A549 (cell line): ENCODE measurements at regions not wholly inside any gene's neighbourhood (a gene's known extent, or its start where the extent isn't known, plus 50 kb on each side); places are given as distances from the start of the nearest gene placed in this dataset.

Source experiments
- ATAC-seq, 2 experiments: fragments of 200-7000 bp in 1 of 2; fragments of >200 bp in 1 of 2; cut with Nextera tagmentation in 1 of 2; cut with Tn5 transposase in 1 of 2; 3 replicates each; pipeline versions ENCODE4 v1.8.0 to v1.9.1; 2018 to 2020; ENCODE audit warnings: mild to moderate bottlenecking in 1 of 2, moderate library complexity in 1 of 2
- CTCF ChIA-PET: fragments of 300-600 bp; sonication (Branson Sonifier 250); formaldehyde crosslinking; extraction: SDS; loops from one replicate; lab custom pipeline; 2021; ENCODE audit warnings: antibody characterized with exemption, inconsistent platforms; lab: Yijun Ruan, JAX
- POLR2A ChIA-PET: fragments of 350-600 bp; formaldehyde crosslinking; extraction: SDS; loops from one replicate; lab custom pipeline; 2021; ENCODE audit warnings: antibody characterized with exemption, inconsistent platforms; lab: Yijun Ruan, JAX
- DNase-seq, 2 experiments: peaks; one replicate each; pipeline versions ENCODE4 v3.0.0 to v3.0.0-alpha.2; 2011 to 2016; ENCODE audit warnings: low read depth in 1 of 2, low spot score in 1 of 2
- FAIRE-seq: peaks from 2 replicates; lab custom pipeline; 2011; peaks lifted over from hg19 to GRCh38; lab: Jason Lieb, UNC
- H3K27ac ChIP-seq, 2 experiments: fragments of >200 bp; sonication (Bioruptor Twin); formaldehyde crosslinking; 3 replicates each; pipeline ENCODE4 v1.5.1; 2016 to 2017
- H3K4me1 ChIP-seq: fragments of >200 bp; sonication (Bioruptor Twin); formaldehyde crosslinking; 3 replicates; pipeline ENCODE4 v1.6.1; 2016
- H3K4me2 ChIP-seq: fragments of >200 bp; sonication (Bioruptor Twin); formaldehyde crosslinking; 3 replicates; pipeline ENCODE4 v1.6.1; 2016
- H3K4me3 ChIP-seq: fragments of >200 bp; sonication (Bioruptor Twin); formaldehyde crosslinking; 3 replicates; pipeline ENCODE4 v1.5.1; 2016
- H3K9me3 ChIP-seq: fragments of >200 bp; sonication (Bioruptor Twin); formaldehyde crosslinking; 3 replicates; pipeline ENCODE4 v1.6.1; 2016
- CBX2 ChIP-seq: fragments of 200-600 bp; sonication (generic); IDR thresholded peaks from 2 replicates; pipeline ENCODE4 v1.6.1; 2016; ENCODE audit warnings: low read depth, mild to moderate bottlenecking, borderline replicate concordance
- CHD2 ChIP-seq: fragments of 150-350 bp; IDR thresholded peaks from 2 replicates; pipeline ENCODE4 v1.6.1; 2014; ENCODE audit warnings: low read length; ENCODE audit not compliant: partially characterized antibody
- E2F6 ChIP-seq: IDR thresholded peaks from 2 replicates; pipeline ENCODE4 v1.6.1; 2012; ENCODE audit warnings: low read depth, borderline replicate concordance
- EHMT2 ChIP-seq: fragments of 200-600 bp; sonication (generic); IDR thresholded peaks from 2 replicates; pipeline ENCODE4 v1.6.1; 2016; ENCODE audit warnings: antibody characterized with exemption, low read depth, mild to moderate bottlenecking, moderate library complexity
- ELK1 ChIP-seq: fragments of 150-350 bp; IDR thresholded peaks from 2 replicates; pipeline ENCODE4 v1.6.1; 2014; ENCODE audit warnings: low read depth, mild to moderate bottlenecking, low read length
- EP300 ChIP-seq, 2 experiments: fragments of >200 bp; sonication (Bioruptor Twin); formaldehyde crosslinking; IDR thresholded peaks; 2 replicates in 1 of 2; 3 replicates in 1 of 2; pipeline ENCODE4 v1.6.1; 2016 to 2017
- FOSB ChIP-seq: fragments of 250-450 bp; sonication (Bioruptor Pico); IDR thresholded peaks from 2 replicates; pipeline ENCODE4 v1.5.0; 2020; ENCODE audit warnings: mild to moderate bottlenecking, moderate library complexity
- FOSL2 ChIP-seq, 2 experiments: fragments of 450-650 bp in 1 of 2; fragments of >200 bp in 1 of 2; sonication (Bioruptor Twin) in 1 of 2; formaldehyde crosslinking; IDR thresholded peaks; 2 replicates each; pipeline versions ENCODE4 v1.5.0 to v1.6.1; 2016 to 2020; ENCODE audit warnings: mild to moderate bottlenecking in 1 of 2, moderate library complexity in 1 of 2
- FOXS1 ChIP-seq: fragments of 250-450 bp; sonication (Bioruptor Pico); IDR thresholded peaks from 2 replicates; pipeline ENCODE4 v1.5.0; 2020; ENCODE audit warnings: mild to moderate bottlenecking, moderate library complexity
- GATA3 ChIP-seq: IDR thresholded peaks from 2 replicates; pipeline ENCODE4 v1.6.1; 2012; ENCODE audit warnings: borderline replicate concordance
- HMGXB4 ChIP-seq: fragments of 250-450 bp; sonication (Bioruptor Pico); IDR thresholded peaks from 2 replicates; pipeline ENCODE4 v1.5.0; 2021; ENCODE audit warnings: mild to moderate bottlenecking, moderate library complexity, borderline replicate concordance
- JUNB ChIP-seq: fragments of >200 bp; sonication (Bioruptor Twin); formaldehyde crosslinking; IDR thresholded peaks from 2 replicates; pipeline ENCODE4 v1.6.1; 2016
- KDM1A ChIP-seq: fragments of 200-600 bp; sonication (generic); IDR thresholded peaks from 2 replicates; pipeline ENCODE4 v1.6.1; 2016; ENCODE audit warnings: low read depth, mild to moderate bottlenecking
- MAZ ChIP-seq: fragments of 150-350 bp; IDR thresholded peaks from 2 replicates; pipeline ENCODE4 v1.6.1; 2014; ENCODE audit warnings: antibody characterized with exemption, low read depth, low read length, borderline replicate concordance
- NFE2L2 ChIP-seq: fragments of 150-350 bp; conservative IDR thresholded peaks from 2 replicates; pipeline ENCODE4 v1.6.1; 2014; ENCODE audit warnings: low read length
- NR3C1 ChIP-seq: fragments of >200 bp; sonication (Bioruptor Twin); formaldehyde crosslinking; IDR thresholded peaks from 3 replicates; pipeline ENCODE4 v1.6.1; 2017
- RAD21 ChIP-seq, 2 experiments: fragments of >200 bp in 1 of 2; sonication (Bioruptor Twin) in 1 of 2; formaldehyde crosslinking in 1 of 2; IDR thresholded peaks in 1 of 2; conservative IDR thresholded peaks in 1 of 2; 2 replicates in 1 of 2; 3 replicates in 1 of 2; pipeline ENCODE4 v1.6.1; 2012 to 2018; ENCODE audit warnings: inconsistent platforms in 1 of 2
- RCOR1 ChIP-seq: fragments of 150-350 bp; IDR thresholded peaks from 2 replicates; pipeline ENCODE4 v1.6.1; 2014; ENCODE audit warnings: antibody characterized with exemption, low read length, low read depth
- SMC3 ChIP-seq: fragments of >200 bp; sonication (Bioruptor Twin); formaldehyde crosslinking; IDR thresholded peaks from 3 replicates; pipeline ENCODE4 v1.6.1; 2018; ENCODE audit warnings: inconsistent platforms
- ZC3H11A ChIP-seq: fragments of 450-650 bp; IDR thresholded peaks from 2 replicates; pipeline ENCODE4 v1.6.1; 2014; ENCODE audit warnings: antibody characterized with exemption, mild to moderate bottlenecking
- ZFP36 ChIP-seq: fragments of 450-650 bp; IDR thresholded peaks from 2 replicates; pipeline ENCODE4 v1.6.1; 2014; ENCODE audit warnings: borderline replicate concordance; ENCODE audit not compliant: partially characterized antibody
- ZNF302 ChIP-seq: fragments of 250-450 bp; sonication (Bioruptor Pico); IDR thresholded peaks from 2 replicates; pipeline ENCODE4 v1.9.0; 2021; ENCODE audit warnings: inconsistent platforms, mild to moderate bottlenecking, moderate library complexity
- WGBS: methylation state at CpG from one replicate; pipeline ENCODE4 v1.1.6; 2017; ENCODE audit errors: missing lambda C conversion rate; 5-methylcytosine and 5-hydroxymethylcytosine counted together
- TF ChIP-seq, protein P1 (sequence below): fragments of >200 bp; sonication (Bioruptor Twin); formaldehyde crosslinking; IDR thresholded peaks from 2 replicates; pipeline ENCODE4 v1.6.1; 2016
- TF ChIP-seq, protein P2 (sequence below): fragments of 450-650 bp; IDR thresholded peaks from 2 replicates; pipeline ENCODE4 v1.6.1; 2014; ENCODE audit warnings: antibody characterized with exemption

GRCh38 chr4:138680256-138680655 is 335.3 kb upstream of the NOCT start:
- TF ChIP-seq EHMT2 (no peak), FOSL2 (IDR thresholded peaks at IDR 0.05) (no peak), FOSL2 (CRISPR knock-in tag; IDR thresholded peaks at IDR 0.05) (no peak), E2F6 (no peak), NFE2L2 (no peak), KDM1A (no peak), GATA3 (no peak), CBX2 (no peak), JUNB (no peak), RAD21 (conservative IDR thresholded peaks at IDR 0.05 in 1 of 2, IDR thresholded peaks at IDR 0.05 in 1 of 2) (no peak), NR3C1 (no peak), ZFP36 (no peak), HMGXB4 (CRISPR knock-in tag) (no peak), ZNF302 (CRISPR knock-in tag) (no peak), FOSB (CRISPR knock-in tag) (no peak), CHD2 (no peak)
- TF ChIP-seq, protein P1, sequence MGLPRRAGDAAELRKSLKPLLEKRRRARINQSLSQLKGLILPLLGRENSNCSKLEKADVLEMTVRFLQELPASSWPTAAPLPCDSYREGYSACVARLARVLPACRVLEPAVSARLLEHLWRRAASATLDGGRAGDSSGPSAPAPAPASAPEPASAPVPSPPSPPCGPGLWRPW: no peak
- ChIA-PET POLR2A (no interaction called here), CTCF (interaction anchor here (0.6 to 4.0 kb wide), 38 partner anchors 9 to 947 kb away, joined by 3 to 27 read pairs (median 4); no protein-coding TSS in a partner anchor)
- WGBS: 69% methylated on average over 3 of the region's 3 CpGs
- FAIRE-seq: no peak
- Histone ChIP-seq H3K4me1 (peaks cover 10% of the 10 kb centered on the region; the same call in 2 of the 3 replicates), H3K9me3 (no peaks in the 10 kb centered on the region), H3K4me3 (no peak overlapping the region), H3K27ac (no peak overlapping the region), H3K4me2 (no peak overlapping the region)
- ATAC-seq: no peak
- DNase-seq: no peak

- DNase-seq (no peak), ATAC-seq (no peak), FAIRE-seq (no peak)
- CTCF ChIA-PET: interaction anchor here (0.7 to 4.0 kb wide), 8 partner anchors 9 to 1555 kb away, joined by 3 to 27 read pairs (median 4); no protein-coding TSS in a partner anchor
- POLR2A ChIA-PET: no interaction called here
- no peaks in the 10 kb centered on the region for H3K9me3 ChIP-seq
- no peak overlapping the region for H3K4me2 ChIP-seq
- H3K27ac ChIP-seq: no peak overlapping the region
- H3K4me1 ChIP-seq: peaks cover 10% of the 10 kb centered on the region; the same call in 2 of the 3 replicates
- WGBS: 80% methylated on average over 10 of the region's 10 CpGs
- no peak overlapping the region for H3K4me3 ChIP-seq
- TF ChIP-seq ELK1 (no peak), EP300 (IDR thresholded peaks at IDR 0.05) (no peak), RCOR1 (no peak), MAZ (no peak), FOXS1 (no peak), SMC3 (no peak), ZC3H11A (no peak)
- TF ChIP-seq, protein P2, sequence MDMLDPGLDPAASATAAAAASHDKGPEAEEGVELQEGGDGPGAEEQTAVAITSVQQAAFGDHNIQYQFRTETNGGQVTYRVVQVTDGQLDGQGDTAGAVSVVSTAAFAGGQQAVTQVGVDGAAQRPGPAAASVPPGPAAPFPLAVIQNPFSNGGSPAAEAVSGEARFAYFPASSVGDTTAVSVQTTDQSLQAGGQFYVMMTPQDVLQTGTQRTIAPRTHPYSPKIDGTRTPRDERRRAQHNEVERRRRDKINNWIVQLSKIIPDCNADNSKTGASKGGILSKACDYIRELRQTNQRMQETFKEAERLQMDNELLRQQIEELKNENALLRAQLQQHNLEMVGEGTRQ: no peak
Measured at GRCh38 chr4:138678985-138679746, 336.4 kb upstream of the NOCT start.
